Colonic mucosa (tissue), 4 donors: ENCODE measurements at regions not wholly inside any gene's neighbourhood (a gene's known extent, or its start where the extent isn't known, plus 50 kb on each side); places are given as distances from the start of the nearest gene placed in this dataset.

ENCODE experiments used
- DNase-seq: peaks from one replicate; pipeline ENCODE4 v3.0.0-alpha.2; 2020
- H3K27ac ChIP-seq: fragments of 200-600 bp; one replicate; pipeline ENCODE4 v1.8.0; 2021
- H3K27me3 ChIP-seq: fragments of 200-600 bp; one replicate; pipeline ENCODE4 v1.8.0; 2021
- H3K36me3 ChIP-seq: fragments of 200-600 bp; one replicate; pipeline ENCODE4 v1.8.0; 2021
- H3K4me1 ChIP-seq: fragments of 200-600 bp; one replicate; pipeline ENCODE4 v1.8.0; 2021; ENCODE audit warnings: mild to moderate bottlenecking
- H3K4me3 ChIP-seq: fragments of 200-600 bp; one replicate; pipeline ENCODE4 v1.8.0; 2021
- H3K9ac ChIP-seq, 2 donors: one replicate each; pipeline ENCODE4 v1.7.0; 2013; ENCODE audit warnings: control low read depth in 2 of 2, low read depth in 2 of 2, low read length in 2 of 2
- H3K9me3 ChIP-seq: fragments of 200-600 bp; one replicate; pipeline ENCODE4 v1.8.0; 2021
- intact Hi-C: fragments of 100-400 bp; cut with DNase I; formaldehyde crosslinking; loops from one replicate; pipeline ENCODE4 v1.14.1; 2022
- TF ChIP-seq, protein P1 (sequence below): fragments of 200-600 bp; IDR thresholded peaks from one replicate; pipeline ENCODE4 v1.8.0; 2022; ENCODE audit warnings: antibody characterized with exemption, mild to moderate bottlenecking
- donor health status: healthy.
- donor health status: DM: no; HTN: no; CAD: no.
- donor health status: DM: no; HTN: no; CAD: no.

DNA sequence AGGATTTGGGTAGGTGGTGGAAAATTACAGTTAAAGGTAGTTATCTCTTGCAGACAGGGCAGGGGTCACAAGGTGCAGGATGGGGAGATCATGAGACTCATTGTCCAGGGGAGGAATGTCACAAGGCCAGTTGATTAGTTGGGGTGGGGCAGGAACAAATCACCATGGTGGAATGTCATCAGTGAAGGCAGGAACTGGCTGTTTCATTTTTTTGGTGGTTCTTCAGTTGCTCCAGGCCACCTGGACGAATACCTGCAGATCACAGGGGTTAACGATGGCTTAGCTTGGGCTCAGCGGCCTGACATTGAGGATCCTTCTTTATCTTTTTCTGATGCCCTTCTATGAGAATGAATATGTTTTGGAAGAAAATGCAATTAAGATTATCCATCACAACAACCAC, 87.1 kb downstream of the KPNA2 start:
- no peak overlapping the region for H3K27ac ChIP-seq
- no peak overlapping the region for H3K9ac ChIP-seq
- TF ChIP-seq, protein P1, sequence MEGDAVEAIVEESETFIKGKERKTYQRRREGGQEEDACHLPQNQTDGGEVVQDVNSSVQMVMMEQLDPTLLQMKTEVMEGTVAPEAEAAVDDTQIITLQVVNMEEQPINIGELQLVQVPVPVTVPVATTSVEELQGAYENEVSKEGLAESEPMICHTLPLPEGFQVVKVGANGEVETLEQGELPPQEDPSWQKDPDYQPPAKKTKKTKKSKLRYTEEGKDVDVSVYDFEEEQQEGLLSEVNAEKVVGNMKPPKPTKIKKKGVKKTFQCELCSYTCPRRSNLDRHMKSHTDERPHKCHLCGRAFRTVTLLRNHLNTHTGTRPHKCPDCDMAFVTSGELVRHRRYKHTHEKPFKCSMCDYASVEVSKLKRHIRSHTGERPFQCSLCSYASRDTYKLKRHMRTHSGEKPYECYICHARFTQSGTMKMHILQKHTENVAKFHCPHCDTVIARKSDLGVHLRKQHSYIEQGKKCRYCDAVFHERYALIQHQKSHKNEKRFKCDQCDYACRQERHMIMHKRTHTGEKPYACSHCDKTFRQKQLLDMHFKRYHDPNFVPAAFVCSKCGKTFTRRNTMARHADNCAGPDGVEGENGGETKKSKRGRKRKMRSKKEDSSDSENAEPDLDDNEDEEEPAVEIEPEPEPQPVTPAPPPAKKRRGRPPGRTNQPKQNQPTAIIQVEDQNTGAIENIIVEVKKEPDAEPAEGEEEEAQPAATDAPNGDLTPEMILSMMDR, result no peak
- no peak for DNase-seq
- no peaks in the 10 kb centered on the region for H3K4me1 ChIP-seq
- no peaks in the 10 kb centered on the region for H3K36me3 ChIP-seq
- H3K27me3 ChIP-seq, result no peaks in the 10 kb centered on the region
- intact Hi-C loops, result no loop called here
- H3K4me3 ChIP-seq, result no peak overlapping the region
- no peaks in the 10 kb centered on the region for H3K9me3 ChIP-seq

DNA sequence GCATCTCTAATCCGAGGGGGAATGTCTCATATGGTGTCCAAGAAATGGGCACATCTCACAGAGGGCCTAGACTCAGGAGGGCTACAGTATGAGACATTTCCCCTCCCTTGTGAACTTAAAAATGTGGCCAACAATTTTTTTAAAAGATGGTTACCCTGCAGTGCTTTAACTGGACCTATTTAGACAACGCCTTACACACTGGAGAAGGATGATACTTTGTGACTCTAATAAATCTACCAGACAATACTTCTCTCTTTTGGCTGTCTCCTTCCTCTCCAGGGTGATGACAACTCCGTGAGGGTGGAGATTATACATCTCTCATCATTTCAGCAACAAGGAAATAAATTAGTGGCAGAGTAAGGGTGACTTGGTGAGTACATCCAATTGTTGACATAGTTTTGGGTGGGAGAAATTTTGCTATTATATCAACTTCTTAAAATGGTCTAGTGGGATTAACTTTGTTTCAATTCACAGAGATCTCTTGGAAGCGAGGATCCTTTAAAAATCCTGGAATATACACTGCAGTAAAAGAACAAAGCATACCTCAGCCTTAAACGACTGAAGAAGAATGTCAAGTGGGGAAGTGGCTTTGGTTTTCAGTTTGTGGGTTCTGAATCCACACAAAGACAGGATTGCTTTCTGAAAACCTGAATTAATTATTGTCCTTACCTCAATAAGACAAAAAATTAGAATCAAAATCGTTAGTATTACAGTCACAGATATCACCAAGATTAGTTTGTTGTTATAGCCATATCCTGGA, 89.8 kb downstream of the KPNA2 start:
- no peak overlapping the region for H3K4me3 ChIP-seq
- TF ChIP-seq, protein P1, result no peak
- H3K4me1 ChIP-seq, result no peaks in the 10 kb centered on the region
- DNase-seq, result no peak
- H3K27me3 ChIP-seq, result no peaks in the 10 kb centered on the region
- intact Hi-C loops, result no loop called here
- H3K9ac ChIP-seq, result no peak overlapping the region
- no peaks in the 10 kb centered on the region for H3K9me3 ChIP-seq
- H3K36me3 ChIP-seq, result no peaks in the 10 kb centered on the region
- no peak overlapping the region for H3K27ac ChIP-seq

DNA sequence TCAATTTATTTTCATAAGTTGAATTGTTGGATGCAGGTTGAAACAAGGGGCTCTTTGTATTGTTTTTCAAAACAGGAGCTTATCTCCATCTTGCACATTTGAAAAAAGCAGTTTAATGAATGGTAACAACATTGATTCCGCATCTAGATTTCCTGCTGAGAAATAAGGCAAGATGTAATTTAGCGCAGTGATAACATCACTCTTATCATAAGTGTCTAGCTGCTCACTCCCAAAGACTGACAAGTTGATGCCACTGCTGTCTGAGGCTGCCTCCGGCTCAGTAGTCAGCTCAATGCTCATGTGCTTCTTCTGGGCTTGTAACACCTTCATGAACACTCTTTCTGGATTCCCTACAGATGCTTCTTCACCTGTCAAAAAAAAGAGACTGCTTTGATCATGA, 92.4 kb downstream of the KPNA2 start:
- H3K27me3 ChIP-seq, result no peaks in the 10 kb centered on the region
- H3K4me1 ChIP-seq, result no peaks in the 10 kb centered on the region
- no peak overlapping the region for H3K4me3 ChIP-seq
- no peak overlapping the region for H3K9ac ChIP-seq
- no peak overlapping the region for H3K27ac ChIP-seq
- DNase-seq, result no peak
- intact Hi-C loops, result no loop called here
- H3K36me3 ChIP-seq, result no peaks in the 10 kb centered on the region
- no peaks in the 10 kb centered on the region for H3K9me3 ChIP-seq
- TF ChIP-seq, protein P1, result no peak

DNA sequence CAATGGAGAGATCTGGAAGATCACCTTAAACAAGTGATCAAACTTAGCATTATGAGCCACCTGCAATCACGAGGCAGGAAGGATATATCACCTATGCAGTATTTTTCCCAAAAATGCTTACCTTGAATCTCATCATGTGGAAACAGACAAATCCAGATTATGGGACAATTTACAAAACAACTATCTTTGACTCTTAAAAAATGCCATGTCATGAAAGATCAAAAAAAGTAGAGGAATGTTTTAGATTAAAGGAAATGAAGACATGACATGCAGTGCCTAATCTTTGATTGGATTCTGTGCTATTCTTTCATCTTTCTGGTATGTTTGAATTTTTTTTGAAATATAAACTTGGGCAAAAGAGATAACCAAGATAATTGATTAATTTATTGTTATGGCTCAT, 95.9 kb downstream of the KPNA2 start:
- no peak for DNase-seq
- intact Hi-C loops, result no loop called here
- no peaks in the 10 kb centered on the region for H3K36me3 ChIP-seq

DNA sequence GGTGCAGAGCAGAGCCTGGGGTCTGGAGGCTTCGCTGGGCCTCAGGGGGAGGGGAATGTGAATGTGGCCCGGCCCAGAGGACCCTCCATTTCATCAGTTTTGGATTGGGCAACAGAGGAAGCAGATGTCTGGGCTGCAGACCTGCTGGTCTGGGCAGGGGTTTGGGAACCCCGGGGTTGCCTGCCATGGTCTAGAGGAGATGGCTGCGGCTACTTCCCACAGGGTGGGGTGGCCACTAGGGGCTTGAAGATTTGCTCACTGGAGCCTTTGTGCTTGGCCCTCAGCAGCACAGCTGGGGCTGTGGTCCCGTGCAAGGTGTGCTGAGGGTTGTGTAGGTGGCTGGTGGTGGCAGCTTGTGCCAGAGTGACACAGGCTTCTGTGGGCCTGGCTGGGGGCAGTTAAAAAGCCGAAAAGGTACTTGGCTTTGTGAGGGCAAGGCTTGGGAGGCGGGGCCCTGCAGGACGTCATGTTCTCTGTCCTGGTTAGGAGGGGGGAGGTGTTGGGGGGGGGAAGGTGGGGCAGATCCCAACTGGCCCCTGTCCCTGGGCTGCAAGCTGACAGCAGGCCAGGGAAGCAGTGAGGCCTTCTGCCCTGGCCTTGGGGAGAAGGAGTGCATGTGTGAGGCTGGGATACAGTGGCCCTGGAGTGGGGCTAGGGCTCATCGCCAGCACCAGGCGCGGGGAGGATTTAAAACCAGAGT, 98.0 kb downstream of the KPNA2 start:
- Histone ChIP-seq H3K36me3 (no peaks in the 10 kb centered on the region), H3K27ac (no peak overlapping the region), H3K9me3 (no peaks in the 10 kb centered on the region), H3K27me3 (no peaks in the 10 kb centered on the region), H3K4me3 (no peak overlapping the region), H3K9ac (no peak overlapping the region), H3K4me1 (no peaks in the 10 kb centered on the region)
- no peak for DNase-seq
- intact Hi-C loops, result no loop called here
- TF ChIP-seq, protein P1, result no peak

More for the DNA sequence above, 95.9 kb downstream of the KPNA2 start:
- no peaks in the 10 kb centered on the region for H3K27me3 ChIP-seq
- H3K4me1 ChIP-seq, result no peaks in the 10 kb centered on the region
- H3K27ac ChIP-seq, result no peak overlapping the region
- no peak overlapping the region for H3K9ac ChIP-seq
- H3K9me3 ChIP-seq, result no peaks in the 10 kb centered on the region
- H3K4me3 ChIP-seq, result no peak overlapping the region
- TF ChIP-seq, protein P1, result no peak
